ENCODE measurements at regions not wholly inside any gene's neighbourhood (a gene's known extent, or its start where the extent isn't known, plus 50 kb on each side); places are given as distances from the start of the nearest gene placed in this dataset.

DNA sequence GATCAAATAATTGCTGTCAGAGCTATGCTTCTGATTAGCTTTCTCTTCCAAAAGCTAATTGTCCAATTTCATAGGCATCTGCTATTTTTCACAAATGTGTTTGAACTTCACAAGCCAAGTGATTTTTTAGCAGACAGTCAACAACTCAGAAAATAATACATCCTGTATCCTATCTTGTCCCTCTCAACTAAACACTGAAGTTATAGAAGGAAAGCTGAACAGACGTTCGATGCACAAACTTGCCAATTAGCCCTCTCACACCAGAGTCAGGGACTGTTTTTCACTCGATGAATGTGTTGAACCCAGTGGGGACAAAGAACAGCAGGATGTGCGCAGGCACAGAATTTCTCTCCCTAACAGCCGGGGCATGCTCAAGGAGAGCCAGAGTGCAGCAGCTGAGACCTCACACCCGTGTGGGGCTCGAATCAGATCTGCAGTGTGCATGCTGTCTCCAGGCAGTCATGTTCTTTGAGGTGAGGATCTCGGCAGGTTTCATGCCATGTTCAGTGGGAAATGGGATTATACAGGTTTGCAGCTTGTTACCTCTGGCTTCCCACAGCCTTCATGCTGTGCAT lies 246.7 kb upstream of the SDK2 start (continued):
- TF ChIP-seq, protein P1, sequence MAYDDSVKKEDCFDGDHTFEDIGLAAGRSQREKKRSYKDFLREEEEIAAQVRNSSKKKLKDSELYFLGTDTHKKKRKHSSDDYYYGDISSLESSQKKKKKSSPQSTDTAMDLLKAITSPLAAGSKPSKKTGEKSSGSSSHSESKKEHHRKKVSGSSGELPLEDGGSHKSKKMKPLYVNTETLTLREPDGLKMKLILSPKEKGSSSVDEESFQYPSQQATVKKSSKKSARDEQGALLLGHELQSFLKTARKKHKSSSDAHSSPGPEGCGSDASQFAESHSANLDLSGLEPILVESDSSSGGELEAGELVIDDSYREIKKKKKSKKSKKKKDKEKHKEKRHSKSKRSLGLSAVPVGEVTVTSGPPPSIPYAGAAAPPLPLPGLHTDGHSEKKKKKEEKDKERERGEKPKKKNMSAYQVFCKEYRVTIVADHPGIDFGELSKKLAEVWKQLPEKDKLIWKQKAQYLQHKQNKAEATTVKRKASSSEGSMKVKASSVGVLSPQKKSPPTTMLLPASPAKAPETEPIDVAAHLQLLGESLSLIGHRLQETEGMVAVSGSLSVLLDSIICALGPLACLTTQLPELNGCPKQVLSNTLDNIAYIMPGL (CRISPR knock-in tag; IDR thresholded peaks at IDR 0.05) = no peak

DNA sequence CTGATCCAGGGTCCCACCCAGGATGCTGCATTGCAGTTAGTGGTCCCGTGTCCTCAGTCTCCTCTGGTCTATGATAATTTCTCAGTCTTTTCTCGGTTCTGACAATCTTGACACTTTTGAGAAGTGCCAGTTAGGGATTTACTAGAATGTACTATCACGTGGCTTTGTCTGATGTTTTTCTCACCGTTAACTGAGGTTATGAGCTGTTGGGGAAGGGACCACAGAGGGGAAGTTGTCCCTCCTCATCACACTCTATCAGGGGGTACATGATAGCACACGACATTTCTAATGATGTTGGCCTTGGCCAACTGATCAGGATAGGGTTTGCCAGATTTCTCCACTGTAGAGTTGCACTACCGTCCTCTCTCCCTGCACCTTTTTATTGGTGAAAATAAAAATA lies 250.9 kb upstream of the SDK2 start:
- Histone ChIP-seq H3K4me1 (replicated peaks in 1 of 2; ENCODE audit: control insufficient read depth in 2 of 2, insufficient read depth in 2 of 2, low read length in 2 of 2) (no peaks in the 10 kb centered on the region), H3K27me3 (ENCODE audit: control insufficient read depth in 2 of 2, insufficient read depth in 2 of 2, low read length in 2 of 2) (peaks cover 9 to 17% of the 10 kb centered on the region in 2 experiments; a peak in 4 of 5 replicates), H3K4me3 (no peak overlapping the region), H3K9ac (ENCODE audit: insufficient read depth in 1 of 2, low read depth in 2 of 2, low read length in 2 of 2) (no peak overlapping the region), H3K9me1 (ENCODE audit: control insufficient read depth, insufficient read depth, low read length) (no peaks in the 10 kb centered on the region), H3K4me2 (ENCODE audit: insufficient read depth, low read length) (no peak overlapping the region), H3K9me3 (replicated peaks; ENCODE audit: control insufficient read depth, insufficient read depth, low read depth, low read length) (no peaks in the 10 kb centered on the region), H3K36me3 (ENCODE audit: control insufficient read depth, insufficient read depth, low read length) (no peaks in the 10 kb centered on the region), H4K20me1 (replicated peaks; ENCODE audit: control insufficient read depth, insufficient read depth, low read length) (no peaks in the 10 kb centered on the region; the same call in 1 of the 2 replicates), H3K27ac (ENCODE audit: extremely low read depth, low read depth, low read length) (no peak overlapping the region), H2AFZ (ENCODE audit: low read depth, low read length) (no peak overlapping the region), H3K79me2 (ENCODE audit: control insufficient read depth, insufficient read depth, low read length) (no peaks in the 10 kb centered on the region)
- in situ Hi-C loops (cut with MboI) = no loop called here
- ChIA-PET POLR2A (interaction anchor here (1.0 to 1.1 kb wide), 2 partner anchors 20 to 390 kb away, joined by 3 read pairs; no protein-coding TSS in a partner anchor), CTCF (ENCODE audit: low intra/inter-chr PET ratio) (no interaction called here)
- ATAC-seq = no peak
- 0% methylated on average over 6 of the region's 6 CpGs for WGBS (ENCODE audit: insufficient coverage, low coverage, missing lambda C conversion rate)
- no peak for FAIRE-seq
- no TSS peak for BruUV-seq (replicated peaks)
- no peak for DNase-seq (ENCODE audit: extremely low read depth in 1 of 4, low spot score in 3 of 4)
- intact Hi-C loops (cut with micrococcal nuclease) = no loop called here
- TF ChIP-seq ZNF77 (CRISPR knock-in tag; IDR thresholded peaks at IDR 0.05) = no peak
- TF ChIP-seq, protein P2, sequence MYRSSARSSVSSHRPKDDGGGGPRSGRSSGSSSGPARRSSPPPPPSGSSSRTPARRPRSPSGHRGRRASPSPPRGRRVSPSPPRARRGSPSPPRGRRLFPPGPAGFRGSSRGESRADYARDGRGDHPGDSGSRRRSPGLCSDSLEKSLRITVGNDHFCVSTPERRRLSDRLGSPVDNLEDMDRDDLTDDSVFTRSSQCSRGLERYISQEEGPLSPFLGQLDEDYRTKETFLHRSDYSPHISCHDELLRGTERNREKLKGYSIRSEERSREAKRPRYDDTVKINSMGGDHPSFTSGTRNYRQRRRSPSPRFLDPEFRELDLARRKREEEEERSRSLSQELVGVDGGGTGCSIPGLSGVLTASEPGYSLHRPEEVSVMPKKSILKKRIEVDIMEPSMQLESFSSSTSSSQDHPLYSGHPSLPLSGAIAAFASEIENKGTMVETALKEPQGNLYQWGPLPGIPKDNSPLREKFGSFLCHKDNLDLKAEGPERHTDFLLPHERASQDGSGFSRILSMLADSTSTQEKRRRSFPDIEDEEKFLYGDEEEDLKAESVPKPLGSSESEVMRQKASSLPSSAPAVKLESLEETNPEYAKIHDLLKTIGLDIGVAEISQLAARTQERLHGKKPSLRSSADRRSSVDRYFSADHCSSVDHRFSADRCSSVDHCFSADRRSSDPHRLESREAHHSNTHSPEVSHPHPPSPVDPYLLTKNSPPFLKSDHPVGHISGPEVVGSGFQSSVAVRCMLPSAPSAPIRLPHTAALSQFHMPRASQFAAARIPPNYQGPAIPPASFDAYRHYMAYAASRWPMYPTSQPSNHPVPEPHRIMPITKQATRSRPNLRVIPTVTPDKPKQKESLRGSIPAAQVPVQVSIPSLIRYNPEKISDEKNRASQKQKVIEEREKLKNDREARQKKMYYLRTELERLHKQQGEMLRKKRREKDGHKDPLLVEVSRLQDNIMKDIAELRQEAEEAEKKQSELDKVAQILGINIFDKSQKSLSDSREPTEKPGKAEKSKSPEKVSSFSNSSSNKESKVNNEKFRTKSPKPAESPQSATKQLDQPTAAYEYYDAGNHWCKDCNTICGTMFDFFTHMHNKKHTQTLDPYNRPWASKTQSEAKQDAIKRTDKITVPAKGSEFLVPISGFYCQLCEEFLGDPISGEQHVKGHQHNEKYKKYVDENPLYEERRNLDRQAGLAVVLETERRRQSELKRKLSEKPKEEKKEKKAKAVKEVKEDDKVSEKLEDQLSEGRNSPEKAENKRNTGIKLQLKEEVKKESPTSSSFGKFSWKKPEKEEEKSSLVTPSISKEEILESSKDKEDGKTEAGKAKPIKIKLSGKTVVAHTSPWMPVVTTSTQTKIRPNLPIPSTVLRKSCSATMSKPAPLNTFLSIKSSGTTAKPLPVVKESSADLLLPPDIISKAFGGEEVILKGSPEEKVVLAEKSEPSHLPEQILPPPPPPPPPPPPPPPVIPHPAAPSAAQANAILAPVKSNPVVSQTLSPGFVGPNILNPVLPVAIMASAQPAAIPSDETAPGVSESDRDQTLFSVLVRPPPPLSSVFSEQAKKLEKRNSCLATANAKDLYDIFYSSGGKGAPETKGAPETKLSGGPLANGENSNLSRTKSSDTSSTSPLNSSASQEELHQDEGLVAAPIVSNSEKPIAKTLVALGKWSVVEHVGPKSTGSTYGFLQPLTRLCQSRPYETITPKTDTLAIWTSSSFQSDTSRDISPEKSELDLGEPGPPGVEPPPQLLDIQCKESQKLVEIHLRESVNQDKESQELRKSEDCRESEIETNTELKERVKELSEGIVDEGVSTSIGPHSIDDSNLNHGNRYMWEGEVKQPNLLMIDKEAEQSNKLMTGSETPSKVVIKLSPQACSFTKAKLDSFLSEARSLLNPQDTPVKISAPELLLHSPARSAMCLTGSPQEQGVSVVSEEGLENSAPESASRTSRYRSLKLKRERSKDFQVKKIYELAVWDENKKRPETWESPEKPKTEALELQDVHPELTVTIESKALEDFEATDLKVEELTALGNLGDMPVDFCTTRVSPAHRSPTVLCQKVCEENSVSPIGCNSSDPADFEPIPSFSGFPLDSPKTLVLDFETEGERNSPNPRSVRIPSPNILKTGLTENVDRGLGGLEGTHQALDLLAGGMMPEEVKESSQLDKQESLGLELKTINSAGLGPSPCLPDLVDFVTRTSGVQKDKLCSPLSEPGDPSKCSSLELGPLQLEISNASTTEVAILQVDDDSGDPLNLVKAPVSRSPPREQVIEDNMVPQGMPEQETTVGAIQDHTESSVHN (IDR thresholded peaks at IDR 0.05; ENCODE audit: borderline replicate concordance in 1 of 2, low read depth in 1 of 2) = no peak
- TF ChIP-seq, protein P3, sequence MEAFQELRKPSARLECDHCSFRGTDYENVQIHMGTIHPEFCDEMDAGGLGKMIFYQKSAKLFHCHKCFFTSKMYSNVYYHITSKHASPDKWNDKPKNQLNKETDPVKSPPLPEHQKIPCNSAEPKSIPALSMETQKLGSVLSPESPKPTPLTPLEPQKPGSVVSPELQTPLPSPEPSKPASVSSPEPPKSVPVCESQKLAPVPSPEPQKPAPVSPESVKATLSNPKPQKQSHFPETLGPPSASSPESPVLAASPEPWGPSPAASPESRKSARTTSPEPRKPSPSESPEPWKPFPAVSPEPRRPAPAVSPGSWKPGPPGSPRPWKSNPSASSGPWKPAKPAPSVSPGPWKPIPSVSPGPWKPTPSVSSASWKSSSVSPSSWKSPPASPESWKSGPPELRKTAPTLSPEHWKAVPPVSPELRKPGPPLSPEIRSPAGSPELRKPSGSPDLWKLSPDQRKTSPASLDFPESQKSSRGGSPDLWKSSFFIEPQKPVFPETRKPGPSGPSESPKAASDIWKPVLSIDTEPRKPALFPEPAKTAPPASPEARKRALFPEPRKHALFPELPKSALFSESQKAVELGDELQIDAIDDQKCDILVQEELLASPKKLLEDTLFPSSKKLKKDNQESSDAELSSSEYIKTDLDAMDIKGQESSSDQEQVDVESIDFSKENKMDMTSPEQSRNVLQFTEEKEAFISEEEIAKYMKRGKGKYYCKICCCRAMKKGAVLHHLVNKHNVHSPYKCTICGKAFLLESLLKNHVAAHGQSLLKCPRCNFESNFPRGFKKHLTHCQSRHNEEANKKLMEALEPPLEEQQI (IDR thresholded peaks at IDR 0.05) = no peak
- TF ChIP-seq ZNF431 (CRISPR knock-in tag; IDR thresholded peaks at IDR 0.05) = no peak
- TF ChIP-seq, protein P4, sequence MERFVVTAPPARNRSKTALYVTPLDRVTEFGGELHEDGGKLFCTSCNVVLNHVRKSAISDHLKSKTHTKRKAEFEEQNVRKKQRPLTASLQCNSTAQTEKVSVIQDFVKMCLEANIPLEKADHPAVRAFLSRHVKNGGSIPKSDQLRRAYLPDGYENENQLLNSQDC (CRISPR knock-in tag; IDR thresholded peaks at IDR 0.05) = no peak
- TF ChIP-seq PML (IDR thresholded peaks at IDR 0.05; ENCODE audit: low read length) = no peak
